Cardiac septum (tissue), 1 donor: ENCODE measurements at regions not wholly inside any gene's neighbourhood (a gene's known extent, or its start where the extent isn't known, plus 50 kb on each side); places are given as distances from the start of the nearest gene placed in this dataset.

Source experiments
- DNase-seq: peaks from one replicate; pipeline ENCODE4 v3.0.0-alpha.2; 2020; ENCODE audit warnings: low spot score
- intact Hi-C: fragments of 100-400 bp; cut with DNase I; formaldehyde crosslinking; loops from one replicate; pipeline ENCODE4 v1.14.0; 2022
- donor health status: DM: no; HTN: no; CAD: no.

DNA sequence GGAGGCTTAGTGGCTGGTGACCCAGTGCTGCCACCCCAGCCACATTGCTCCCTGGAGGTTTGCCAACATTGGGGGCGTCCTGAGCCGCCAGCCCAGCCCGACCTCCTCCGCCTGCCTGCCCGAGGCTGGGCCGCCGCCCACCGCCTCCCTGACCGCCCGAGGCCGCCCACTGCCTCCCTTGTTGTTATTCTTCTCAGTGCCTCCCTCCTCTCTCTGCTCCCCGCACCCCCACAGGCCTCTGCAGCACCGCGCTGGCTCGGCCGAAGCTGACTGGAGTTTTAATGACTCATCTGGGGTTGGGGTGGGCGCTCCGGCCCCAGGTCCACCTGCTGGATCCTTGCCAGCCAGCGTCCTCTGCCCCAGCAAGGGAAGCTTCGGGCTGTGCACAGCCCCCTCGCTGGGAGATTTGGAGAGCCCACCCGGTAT lies 102.5 kb downstream of the RBFOX3 start:
- intact Hi-C loops = no loop called here
- DNase-seq = no peak

DNA sequence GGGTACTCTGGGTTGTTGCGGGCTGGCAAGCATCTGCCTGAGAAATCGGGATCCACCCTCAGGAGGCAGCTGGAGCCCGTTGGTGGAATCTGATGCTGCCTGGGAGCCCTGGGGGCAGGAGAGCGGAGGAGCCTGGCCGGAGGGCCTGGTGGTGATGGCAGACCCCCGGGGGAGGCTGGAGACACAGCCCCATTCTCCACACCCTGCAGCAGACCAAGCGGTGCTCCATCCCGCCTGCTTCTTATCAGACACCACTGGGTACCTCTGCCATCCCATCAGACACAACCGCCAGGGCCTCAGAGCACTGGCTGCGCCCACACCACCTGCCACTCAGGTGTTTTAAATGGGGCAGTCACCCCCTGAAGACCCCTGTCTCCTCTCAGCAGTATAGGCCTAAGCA lies 103.9 kb downstream of the RBFOX3 start:
- intact Hi-C loops = no loop called here
- no peak for DNase-seq

DNA sequence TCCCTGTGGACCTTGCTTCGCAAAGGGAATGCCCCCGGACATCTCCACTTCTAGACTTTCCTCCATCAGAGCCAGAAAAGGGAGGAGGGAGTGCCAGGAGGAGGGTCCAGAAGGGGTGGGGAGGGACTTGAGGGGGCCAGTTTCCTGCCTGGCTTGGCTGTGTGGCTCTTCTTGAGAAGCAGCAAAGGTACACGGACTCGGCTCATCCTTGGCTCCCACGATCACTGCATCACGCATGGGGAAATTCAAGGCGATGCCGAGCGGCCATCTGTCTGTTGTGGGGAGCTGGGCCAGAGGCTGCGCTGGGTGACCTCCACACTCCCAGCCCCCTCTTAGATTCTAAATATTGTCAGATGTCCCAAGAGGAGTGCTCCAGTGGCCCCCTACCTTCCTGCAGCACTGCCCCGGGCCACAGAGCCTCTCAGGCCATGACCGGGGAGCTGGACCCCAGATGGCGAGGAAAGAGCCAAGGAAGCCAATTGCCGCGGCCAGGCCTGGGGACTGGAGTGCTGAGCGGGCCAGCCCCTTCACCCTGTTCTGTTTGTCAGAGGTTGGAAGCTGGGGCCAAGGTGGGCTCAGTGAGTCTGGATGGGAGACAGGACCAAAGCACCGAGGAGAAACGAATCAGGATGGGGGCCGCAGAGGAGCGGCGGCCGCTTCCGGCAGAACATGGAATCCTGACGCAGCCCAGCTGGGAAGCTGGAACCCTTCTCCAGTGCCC lies 104.5 kb downstream of the RBFOX3 start:
- intact Hi-C loops = no loop called here
- no peak for DNase-seq

DNA sequence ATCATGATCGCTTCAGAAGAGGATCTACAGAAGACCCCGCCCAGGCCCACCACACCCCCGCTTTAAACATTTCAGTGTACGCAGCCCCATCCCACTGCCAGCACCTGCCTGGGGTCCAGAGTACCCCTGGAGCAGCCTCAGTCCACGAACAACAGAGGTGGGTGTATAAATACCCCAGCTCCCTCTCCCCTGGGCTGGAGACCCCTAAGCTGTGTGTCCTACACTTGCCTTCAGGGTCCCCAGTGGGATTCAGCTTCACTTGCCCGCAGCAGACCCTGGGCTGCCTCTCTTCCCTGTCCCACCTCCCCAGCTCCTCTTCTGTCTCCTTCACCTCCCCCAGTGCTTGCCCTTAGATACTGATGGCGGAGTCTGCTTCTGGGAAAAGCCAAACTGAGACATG lies 105.7 kb downstream of the RBFOX3 start:
- intact Hi-C loops = no loop called here
- no peak for DNase-seq

DNA sequence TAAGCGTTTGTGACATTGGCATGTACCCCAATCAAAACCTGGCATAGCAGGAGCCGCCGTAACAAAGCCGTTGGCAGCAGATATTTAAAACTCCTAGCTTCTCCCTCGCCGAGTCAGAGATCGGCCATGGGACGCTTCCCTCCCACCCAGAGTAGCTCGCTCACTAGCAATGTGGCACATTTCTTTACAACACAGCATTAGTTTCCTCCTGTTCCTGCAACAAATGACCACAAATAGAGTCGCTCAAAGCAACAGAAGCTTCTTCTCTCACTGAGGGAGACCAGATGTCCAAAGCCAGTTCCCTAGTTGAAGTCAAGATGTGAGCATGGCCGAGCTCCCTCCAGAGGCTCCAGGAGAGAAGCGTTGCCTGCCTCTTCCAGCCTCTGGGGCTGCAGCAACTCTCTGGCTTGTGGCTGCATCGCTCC lies 106.7 kb downstream of the RBFOX3 start:
- intact Hi-C loops = no loop called here
- DNase-seq = no peak

DNA sequence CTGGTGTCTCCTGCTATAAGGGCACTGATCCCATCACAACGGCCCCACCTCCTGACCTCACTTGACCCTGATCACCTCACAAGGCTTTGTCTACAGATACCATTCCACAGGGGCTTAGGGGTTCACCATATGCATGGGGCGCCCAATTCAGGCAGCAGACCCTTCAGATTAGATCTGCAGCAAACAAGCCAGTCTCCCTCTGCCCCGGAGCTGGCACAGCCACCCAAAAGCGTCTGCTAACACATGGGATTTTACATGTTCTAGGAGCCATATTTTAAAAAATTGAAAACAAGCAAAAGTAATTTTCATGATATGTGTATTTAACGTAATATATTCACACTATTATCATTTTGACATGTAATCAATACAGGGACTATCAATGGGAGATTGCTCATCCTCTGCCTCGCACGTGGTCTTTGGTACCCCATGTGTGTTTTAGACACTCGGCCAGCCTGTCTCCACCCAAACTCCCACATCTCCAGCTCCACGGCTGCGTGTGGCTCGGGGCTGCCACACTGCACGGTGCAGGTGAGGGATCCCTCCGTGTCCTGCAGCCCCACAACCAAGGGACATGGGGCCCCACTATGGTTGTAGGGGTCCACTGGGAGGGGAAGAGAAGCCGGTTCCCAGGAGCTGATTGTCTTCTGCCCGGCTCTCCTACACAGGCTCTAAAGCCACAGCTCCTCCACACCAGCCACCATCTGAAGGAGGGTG lies 107.6 kb downstream of the RBFOX3 start:
- intact Hi-C loops = no loop called here
- no peak for DNase-seq

DNA sequence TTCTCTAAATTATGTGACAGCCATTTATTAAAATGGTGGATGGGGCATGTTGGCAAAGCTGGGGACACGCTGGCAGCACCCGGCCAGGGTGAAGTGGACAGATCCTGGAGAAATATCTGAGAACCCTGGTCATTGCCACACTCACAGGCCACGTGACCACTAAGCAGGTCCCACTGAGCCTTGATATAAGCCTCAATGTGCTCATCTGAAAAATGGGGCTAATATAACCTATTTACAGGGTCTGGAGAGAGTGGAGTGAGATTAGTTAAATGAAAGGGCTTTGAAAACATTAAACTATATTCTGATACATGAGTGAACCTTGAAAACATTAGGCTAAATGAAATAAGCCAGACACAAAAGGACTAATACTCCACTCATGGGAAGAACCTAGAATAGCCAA lies 108.9 kb downstream of the RBFOX3 start:
- intact Hi-C loops = no loop called here
- no peak for DNase-seq

DNA sequence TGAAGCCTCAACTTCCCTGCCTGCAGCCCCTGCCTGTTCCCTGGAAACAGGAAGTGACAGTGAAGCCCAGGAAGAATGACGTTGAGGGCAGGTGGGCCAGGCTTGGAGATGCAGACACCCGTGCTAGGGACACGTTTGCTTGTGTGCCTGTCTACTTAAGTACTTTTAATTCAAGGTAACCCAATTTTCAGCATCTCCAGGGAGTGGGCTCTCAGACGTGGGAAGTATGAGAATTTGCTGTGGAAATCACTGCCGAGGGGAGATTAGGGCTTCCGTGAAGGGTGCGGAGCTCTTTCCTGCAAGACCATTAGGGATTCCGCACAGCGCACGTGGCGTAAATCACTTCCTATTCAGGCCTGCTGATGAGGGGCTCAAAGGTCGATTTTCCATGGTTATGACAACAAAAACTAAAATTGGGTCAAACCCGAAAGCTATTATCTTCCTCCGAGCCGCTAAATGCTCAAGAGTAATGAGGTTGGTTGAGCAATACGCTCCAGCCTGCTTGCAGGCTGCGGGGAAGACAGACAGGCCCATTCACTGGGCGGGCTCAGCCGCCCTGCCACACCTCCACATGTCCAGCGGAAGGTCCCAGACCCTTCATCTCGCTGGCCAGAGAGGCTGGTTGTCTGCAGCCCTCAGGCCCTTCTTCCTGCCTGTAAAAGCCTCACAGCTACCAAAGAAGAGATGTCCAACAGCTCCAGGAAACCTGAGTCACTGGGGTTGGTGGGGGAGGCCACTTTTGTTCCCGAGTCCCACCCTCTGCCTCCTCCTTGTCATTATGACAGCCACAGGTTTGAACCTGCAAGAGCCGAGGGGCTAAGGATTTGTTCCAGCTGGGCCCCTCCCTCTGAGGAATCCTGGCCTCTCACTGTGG lies 109.9 kb downstream of the RBFOX3 start:
- intact Hi-C loops = no loop called here

DNA sequence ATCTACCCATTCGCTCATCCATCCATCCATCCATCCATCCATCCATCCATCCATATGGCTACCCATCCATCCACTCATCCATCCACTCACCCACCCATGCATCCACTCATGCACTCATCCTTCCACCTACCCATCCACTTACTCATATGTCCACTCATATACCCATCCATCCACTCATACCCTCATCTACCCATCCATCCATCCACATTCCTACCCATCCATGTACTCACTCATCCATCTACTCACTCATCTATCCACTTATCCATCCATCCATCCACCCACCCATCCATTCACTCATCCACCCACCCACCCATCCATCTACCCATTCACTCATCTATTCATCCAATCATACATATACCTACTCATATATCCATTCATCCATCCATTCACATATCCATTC lies 112.0 kb downstream of the RBFOX3 start:
- no peak for DNase-seq
- intact Hi-C loops = no loop called here

More for the DNA sequence above, 109.9 kb downstream of the RBFOX3 start:
- DNase-seq = no peak

DNA sequence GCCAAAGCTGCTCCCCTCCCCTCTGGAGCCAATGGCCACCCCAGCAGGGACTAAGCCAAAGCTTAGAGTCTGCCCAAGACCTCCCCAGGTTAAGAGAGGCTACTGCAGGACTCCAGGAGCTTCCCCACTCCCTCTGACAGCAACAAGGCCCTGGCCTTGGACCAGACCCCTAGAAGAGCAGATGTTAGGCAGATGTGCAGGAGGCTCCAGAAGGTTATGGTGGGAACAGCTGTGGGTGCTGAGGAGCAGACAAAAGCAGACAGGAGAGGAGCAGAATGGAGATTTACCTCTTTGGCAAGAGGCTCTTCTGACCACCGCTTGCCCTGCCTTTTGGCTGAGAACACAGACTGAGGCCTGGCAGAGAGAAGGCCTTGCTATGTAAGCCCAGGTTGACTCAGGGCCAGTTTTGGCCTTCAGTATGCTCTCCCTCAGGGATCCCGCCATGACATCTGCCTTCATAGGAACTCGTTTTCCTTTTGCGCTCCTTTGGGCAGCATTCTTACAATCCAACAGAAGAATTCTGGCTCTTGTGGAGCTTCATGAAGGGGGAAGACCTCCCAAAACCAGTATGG lies 113.0 kb downstream of the RBFOX3 start:
- DNase-seq = no peak
- intact Hi-C loops = no loop called here

DNA sequence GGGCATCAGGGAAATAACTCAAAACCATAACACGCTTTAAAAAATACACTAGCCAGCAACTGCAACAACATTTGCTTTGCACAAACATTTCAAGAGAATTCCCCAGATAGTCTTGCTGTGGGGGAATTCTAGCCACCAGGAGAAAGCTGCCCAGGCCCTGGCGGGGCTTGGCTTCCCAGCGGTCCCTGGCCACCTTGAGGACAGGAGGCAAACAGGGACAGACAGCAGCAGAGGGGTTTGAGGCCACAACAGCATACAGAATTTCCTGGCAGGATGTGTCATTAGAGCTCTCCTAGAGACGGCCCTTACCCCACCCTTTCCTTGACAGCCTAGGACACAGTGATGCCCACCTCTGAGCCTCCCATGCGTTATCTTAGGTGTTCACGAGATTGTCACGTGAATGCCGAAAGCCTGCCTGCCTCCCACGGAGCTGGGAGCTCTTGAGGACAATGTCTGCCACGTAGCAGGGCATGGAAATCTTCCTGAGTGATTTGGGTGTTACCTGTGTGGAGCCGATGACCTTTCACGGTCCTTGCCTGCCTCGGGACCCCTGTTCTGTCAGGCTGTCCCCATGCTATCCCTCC lies 114.3 kb downstream of the RBFOX3 start:
- DNase-seq = no peak
- intact Hi-C loops = no loop called here

DNA sequence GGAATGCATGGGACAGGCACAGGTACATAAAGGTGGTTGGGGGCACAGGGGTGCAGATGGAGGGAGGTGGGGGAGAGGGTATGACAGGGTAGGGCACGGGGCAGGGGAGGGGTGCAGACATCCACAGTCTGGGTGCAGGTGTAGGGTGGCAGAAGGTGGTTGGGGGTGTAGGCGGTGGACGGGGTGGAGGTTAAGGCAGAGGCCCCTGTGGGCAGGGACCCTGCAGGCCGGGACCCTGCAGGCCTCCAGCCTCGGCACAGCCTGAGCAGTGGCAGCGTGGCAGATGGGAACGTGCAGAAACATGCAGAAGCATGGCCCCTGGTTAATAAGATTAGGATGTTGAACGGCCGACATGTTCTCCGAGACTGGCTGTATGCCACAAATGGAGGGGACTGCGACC lies 115.2 kb downstream of the RBFOX3 start:
- no peak for DNase-seq
- intact Hi-C loops = no loop called here

DNA sequence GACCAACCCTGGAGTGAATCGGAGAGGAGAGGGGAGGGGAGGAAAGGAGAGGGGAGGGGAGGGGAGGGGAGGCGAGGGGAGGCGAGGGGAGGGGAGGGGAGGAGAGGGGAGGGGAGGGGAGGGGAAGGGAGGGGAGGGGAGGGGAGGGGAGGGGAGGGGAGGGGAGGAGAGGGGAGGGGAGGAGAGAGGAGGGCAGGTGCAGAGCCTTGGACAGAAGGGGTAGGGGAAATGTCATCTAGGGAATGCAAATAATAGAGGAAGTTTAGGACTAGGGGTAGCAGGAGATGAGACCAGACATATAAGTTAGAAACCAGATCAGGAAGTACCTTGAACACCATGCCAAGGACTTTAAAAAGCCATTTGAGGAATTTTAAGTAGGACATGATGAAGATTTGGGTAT lies 119.8 kb downstream of the RBFOX3 start:
- intact Hi-C loops = no loop called here
- no peak for DNase-seq

DNA sequence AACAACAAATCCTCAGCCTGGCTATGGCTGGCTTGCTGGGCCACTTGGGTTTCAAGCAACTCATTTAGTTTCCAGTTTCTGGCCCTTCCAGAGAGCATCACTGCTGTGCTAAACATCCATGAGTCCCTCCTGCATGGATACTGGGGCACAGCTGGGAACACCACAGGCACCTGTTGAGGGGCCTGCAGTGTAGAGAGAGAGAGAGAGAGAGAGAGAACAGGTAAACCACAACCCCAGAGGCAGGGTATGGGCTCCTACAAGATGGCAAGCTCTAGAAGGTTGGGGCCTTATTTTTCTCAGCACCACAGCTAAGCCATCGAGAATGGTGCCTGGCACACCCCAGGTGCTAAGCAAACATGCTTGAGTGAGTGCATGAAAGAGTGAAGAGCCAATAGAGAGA lies 120.3 kb downstream of the RBFOX3 start:
- no peak for DNase-seq
- intact Hi-C loops = no loop called here

DNA sequence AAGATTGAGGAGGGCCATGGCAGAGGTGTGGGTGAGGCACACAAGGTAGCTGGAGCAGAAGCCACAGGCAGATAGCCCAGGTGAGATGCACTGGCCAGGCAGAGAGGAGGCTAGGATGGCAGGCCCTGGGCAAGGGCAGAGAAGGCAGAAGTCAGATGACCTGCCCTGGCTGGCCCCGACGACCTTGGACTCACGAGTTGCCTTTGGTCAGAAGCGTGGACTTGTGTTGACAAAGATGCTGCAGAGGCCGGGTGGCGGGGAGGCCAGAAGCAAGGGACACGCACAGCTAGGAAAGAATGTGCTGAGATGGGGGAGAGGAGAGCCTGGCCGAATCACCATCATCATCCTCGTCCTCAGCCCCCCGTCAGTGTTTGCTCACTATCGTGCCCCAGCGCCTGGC lies 123.7 kb downstream of the RBFOX3 start:
- no peak for DNase-seq
- intact Hi-C loops = no loop called here

DNA sequence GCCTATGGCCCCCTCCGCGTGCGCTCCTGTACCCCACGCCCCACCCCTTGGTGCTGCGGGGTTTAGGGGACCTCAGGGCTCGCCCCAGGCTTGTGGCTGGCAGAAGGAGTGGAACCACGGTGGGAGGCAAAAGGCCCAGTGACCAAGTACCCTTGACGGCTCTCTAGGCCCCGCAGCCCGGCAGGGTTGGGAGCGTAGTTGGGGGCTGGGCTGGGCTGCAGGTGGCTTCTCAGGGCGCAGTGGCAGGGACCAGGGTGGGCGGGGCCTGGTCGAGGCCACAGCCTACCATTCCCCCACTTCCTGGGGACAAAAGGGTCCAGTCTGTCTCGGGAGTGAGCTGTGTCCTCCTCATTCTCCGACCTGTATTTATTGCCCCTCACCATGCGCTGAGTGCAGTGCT lies 124.9 kb downstream of the RBFOX3 start:
- intact Hi-C loops = no loop called here

DNA sequence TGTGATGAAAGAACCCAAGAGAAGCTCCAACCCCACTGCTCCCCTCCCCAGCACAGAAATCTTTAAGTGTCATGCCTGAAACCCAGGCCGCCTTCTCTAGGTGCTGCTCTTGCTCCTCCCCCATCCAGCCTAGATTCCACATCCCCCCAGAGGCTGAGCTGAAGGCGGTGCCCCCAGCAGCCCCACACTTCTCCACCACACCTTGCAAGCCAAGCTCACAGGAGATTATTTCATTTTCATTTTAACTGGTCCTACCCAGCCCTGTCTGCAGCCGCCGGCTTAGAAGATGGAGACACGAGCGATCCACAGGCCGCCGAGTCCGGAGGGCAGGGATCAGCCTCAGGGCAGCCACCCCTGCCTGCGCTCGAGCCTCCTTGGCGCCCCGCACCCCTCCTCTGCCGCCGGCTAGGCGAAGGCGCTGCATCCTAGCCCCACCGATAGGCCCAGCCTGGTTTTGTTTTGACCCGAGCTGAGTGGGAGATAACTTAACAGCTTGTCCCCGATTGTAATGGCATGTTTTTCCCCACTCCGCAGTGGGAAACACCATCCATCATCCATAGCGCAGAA lies 125.3 kb downstream of the RBFOX3 start:
- intact Hi-C loops = no loop called here

More for the DNA sequence above, 124.9 kb downstream of the RBFOX3 start:
- DNase-seq = no peak

DNA sequence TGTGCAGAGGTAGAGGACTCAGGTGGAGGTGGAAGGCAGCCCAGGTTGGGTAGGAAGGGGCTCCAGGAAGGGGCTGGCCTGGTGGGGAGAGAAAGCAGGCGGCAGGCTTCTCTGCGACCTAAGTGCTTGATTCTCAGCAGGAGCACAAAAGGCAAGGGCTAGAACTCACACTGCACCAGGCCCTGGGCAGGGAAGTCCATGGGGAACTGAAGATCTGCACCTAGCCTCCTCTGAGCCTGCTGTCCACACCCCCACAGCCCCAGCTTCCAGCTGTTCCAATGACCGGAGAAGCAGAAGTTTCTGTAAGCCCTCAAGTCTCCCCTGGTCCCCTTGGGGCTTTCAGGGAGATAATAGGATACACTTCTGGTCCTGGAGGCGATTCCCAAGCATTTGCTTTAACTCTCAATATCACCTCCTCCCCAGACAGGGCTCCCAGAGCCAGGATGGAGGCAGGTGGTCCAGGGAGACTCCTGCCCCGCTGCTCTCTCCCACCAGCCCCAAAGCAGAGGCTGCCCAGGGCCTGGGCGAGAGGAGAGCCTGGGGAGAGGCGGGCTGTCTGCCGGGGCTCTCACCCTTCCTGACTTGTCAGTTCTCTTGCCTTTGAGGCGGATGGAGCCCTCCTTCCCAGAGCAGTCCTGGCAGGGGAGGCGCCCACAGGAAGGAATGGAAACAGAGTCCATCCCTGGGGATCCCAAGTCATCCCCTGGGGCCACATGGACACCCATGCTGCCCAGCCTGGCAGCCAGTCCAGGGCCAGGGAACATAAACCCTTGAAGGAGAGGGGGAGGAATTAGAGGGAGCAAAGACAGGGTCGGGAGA lies 126.0 kb downstream of the RBFOX3 start:
- DNase-seq = no peak
- intact Hi-C loops = no loop called here

More for the DNA sequence above, 125.3 kb downstream of the RBFOX3 start:
- DNase-seq = no peak

DNA sequence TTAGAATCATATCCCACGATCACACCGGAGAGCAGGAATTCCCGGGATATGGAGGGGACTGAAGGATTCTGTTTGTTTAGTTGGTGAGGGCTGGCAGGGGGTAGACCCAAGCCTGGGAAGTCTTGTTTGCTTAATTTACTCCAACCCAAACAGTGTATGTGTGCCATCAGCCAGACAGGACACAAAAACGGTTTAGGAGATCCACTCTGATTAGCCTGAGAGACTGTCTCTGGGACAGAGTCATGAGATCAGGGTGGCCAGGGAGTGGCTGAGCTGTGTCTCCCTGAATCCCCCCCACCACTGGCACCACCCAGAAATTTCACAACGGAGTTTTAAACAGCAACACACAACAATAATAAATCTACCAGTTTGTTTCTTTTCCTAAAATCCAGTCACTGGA lies 127.0 kb downstream of the RBFOX3 start:
- intact Hi-C loops = no loop called here
- DNase-seq = no peak
